Breast epithelium (tissue), 3 donors: ENCODE measurements at regions not wholly inside any gene's neighbourhood (a gene's known extent, or its start where the extent isn't known, plus 50 kb on each side); places are given as distances from the start of the nearest gene placed in this dataset.

ENCODE experiments used
- POLR2A ChIP-seq: fragments of 450-650 bp; IDR thresholded peaks from one replicate; pipeline ENCODE4 v1.6.1; 2016; ENCODE audit warnings: antibody characterized with exemption, mild to moderate bottlenecking, moderate library complexity
- TF ChIP-seq, protein P1 (sequence below), 3 donors: fragments of 450-650 bp; IDR thresholded peaks; one replicate each; pipeline ENCODE4 v1.5.1; 2016 to 2017; ENCODE audit warnings: antibody characterized with exemption in 3 of 3, mild to moderate bottlenecking in 3 of 3, moderate library complexity in 3 of 3

DNA sequence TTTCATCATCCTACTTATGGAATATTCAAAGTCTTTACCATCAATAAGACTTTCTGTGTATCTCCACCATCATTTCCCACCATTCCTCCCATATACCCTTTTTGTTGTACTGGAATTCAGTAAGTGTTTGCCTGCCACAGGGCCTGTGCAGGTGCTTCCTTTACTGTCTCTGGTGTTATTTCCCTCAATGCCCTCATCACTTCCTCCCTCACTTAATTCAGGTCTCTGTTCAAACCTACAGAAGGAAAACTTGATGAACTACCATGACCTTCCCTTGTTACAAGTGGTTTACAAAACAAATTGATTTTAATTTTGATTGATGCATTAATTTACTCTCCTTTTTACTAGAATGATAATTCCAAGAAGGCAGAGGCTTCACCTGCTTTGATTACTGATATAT lies 159.5 kb upstream of the FAT4 start:
- no peak for TF ChIP-seq POLR2A
- TF ChIP-seq, protein P1, sequence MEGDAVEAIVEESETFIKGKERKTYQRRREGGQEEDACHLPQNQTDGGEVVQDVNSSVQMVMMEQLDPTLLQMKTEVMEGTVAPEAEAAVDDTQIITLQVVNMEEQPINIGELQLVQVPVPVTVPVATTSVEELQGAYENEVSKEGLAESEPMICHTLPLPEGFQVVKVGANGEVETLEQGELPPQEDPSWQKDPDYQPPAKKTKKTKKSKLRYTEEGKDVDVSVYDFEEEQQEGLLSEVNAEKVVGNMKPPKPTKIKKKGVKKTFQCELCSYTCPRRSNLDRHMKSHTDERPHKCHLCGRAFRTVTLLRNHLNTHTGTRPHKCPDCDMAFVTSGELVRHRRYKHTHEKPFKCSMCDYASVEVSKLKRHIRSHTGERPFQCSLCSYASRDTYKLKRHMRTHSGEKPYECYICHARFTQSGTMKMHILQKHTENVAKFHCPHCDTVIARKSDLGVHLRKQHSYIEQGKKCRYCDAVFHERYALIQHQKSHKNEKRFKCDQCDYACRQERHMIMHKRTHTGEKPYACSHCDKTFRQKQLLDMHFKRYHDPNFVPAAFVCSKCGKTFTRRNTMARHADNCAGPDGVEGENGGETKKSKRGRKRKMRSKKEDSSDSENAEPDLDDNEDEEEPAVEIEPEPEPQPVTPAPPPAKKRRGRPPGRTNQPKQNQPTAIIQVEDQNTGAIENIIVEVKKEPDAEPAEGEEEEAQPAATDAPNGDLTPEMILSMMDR (IDR thresholded peaks at IDR 0.05): no peak
